GM19395 (cell line): ENCODE measurements at regions not wholly inside any gene's neighbourhood (a gene's known extent, or its start where the extent isn't known, plus 50 kb on each side); places are given as distances from the start of the nearest gene placed in this dataset.

ENCODE experiments used
- ATAC-seq: cut with Tn5 transposase; IDR thresholded peaks from one replicate; pipeline ENCODE4 v1.9.1; 2021; ENCODE audit warnings: mild to moderate bottlenecking, moderate library complexity; ENCODE audit not compliant: unreplicated experiment

- ATAC-seq = no peak
Measured at GRCh38 chr6:144796070-144796469, 510.9 kb downstream of the UTRN start.

GRCh38 chr6:144797881-144798589 is 512.9 kb downstream of the UTRN start:
- no peak for ATAC-seq

GRCh38 chr6:144804246-144804790 is 519.2 kb downstream of the UTRN start:
- no peak for ATAC-seq

- no peak for ATAC-seq
Measured at GRCh38 chr6:144805049-144805448, 519.9 kb downstream of the UTRN start.

GRCh38 chr6:144806222-144806621 is 521.1 kb downstream of the UTRN start:
- no peak for ATAC-seq

GRCh38 chr6:144809120-144809519 is 524.0 kb downstream of the UTRN start:
- ATAC-seq = no peak

- ATAC-seq = no peak
Measured at GRCh38 chr6:144809969-144810368, 524.8 kb downstream of the UTRN start.

GRCh38 chr6:144811140-144811539 is 526.0 kb downstream of the UTRN start:
- no peak for ATAC-seq

- ATAC-seq = no peak
Measured at GRCh38 chr6:144816936-144817335, 531.8 kb downstream of the UTRN start.

- no peak for ATAC-seq
Measured at GRCh38 chr6:144820270-144820669, 535.1 kb downstream of the UTRN start.

GRCh38 chr6:144823131-144823530 is 538.0 kb downstream of the UTRN start:
- ATAC-seq = no peak

GRCh38 chr6:144824018-144824417 is 538.9 kb downstream of the UTRN start:
- no peak for ATAC-seq

- no peak for ATAC-seq
Measured at GRCh38 chr6:144834426-144835038, 549.4 kb downstream of the UTRN start.

- ATAC-seq = no peak
Measured at GRCh38 chr6:144835322-144835973, 550.3 kb downstream of the UTRN start.

GRCh38 chr6:144840619-144841018 is 555.5 kb downstream of the UTRN start:
- ATAC-seq = no peak

GRCh38 chr6:144843701-144844100 is 558.6 kb downstream of the UTRN start:
- no peak for ATAC-seq

- no peak for ATAC-seq
Measured at GRCh38 chr6:144844596-144844995, 559.5 kb downstream of the UTRN start.

GRCh38 chr6:144845186-144845585 is 560.1 kb downstream of the UTRN start:
- no peak for ATAC-seq

GRCh38 chr6:144847916-144848315 is 562.8 kb downstream of the UTRN start:
- no peak for ATAC-seq

GRCh38 chr6:144849920-144850319 is 564.8 kb downstream of the UTRN start:
- ATAC-seq = no peak

GRCh38 chr6:144853603-144854002 is 568.5 kb downstream of the UTRN start:
- ATAC-seq = no peak

- ATAC-seq = no peak
Measured at GRCh38 chr6:144854654-144855053, 569.5 kb downstream of the UTRN start.
